Endometrium (tissue), 2 donors: ENCODE measurements at regions not wholly inside any gene's neighbourhood (a gene's known extent, or its start where the extent isn't known, plus 50 kb on each side); places are given as distances from the start of the nearest gene placed in this dataset.

Source experiments
- FAIRE-seq: peaks from 2 replicates; lab custom pipeline; 2012; peaks lifted over from hg19 to GRCh38; lab: Jason Lieb, UNC
- donor health status: control.
- donor health status: control.

GRCh38 chr5:61738446-61738845, 406.4 kb downstream of the ZSWIM6 start:
- FAIRE-seq: no peak

GRCh38 chr5:61744690-61745619, 412.9 kb downstream of the ZSWIM6 start:
- FAIRE-seq: no peak

- no peak for FAIRE-seq
These were observed 414.9 kb downstream of the ZSWIM6 start for GRCh38 chr5:61746831-61747575.

- no peak for FAIRE-seq
These were observed 416.1 kb downstream of the ZSWIM6 start for GRCh38 chr5:61748121-61748520.

- FAIRE-seq: no peak
These were observed 416.6 kb downstream of the ZSWIM6 start for GRCh38 chr5:61748651-61749050.

GRCh38 chr5:61752588-61752987, 420.5 kb downstream of the ZSWIM6 start:
- no peak for FAIRE-seq

GRCh38 chr5:61754792-61755191, 422.7 kb downstream of the ZSWIM6 start:
- FAIRE-seq: no peak

GRCh38 chr5:61755726-61756222, 423.7 kb downstream of the ZSWIM6 start:
- FAIRE-seq: no peak

GRCh38 chr5:61758711-61759110, 426.7 kb downstream of the ZSWIM6 start:
- no peak for FAIRE-seq

- no peak for FAIRE-seq
These were observed 433.4 kb downstream of the ZSWIM6 start for GRCh38 chr5:61765471-61765870.

GRCh38 chr5:61766141-61766540, 434.1 kb downstream of the ZSWIM6 start:
- FAIRE-seq: no peak

GRCh38 chr5:61767231-61768080, 435.4 kb downstream of the ZSWIM6 start:
- FAIRE-seq: no peak

- no peak for FAIRE-seq
These were observed 436.7 kb downstream of the ZSWIM6 start for GRCh38 chr5:61768692-61769281.

GRCh38 chr5:61771062-61771461, 439.0 kb downstream of the ZSWIM6 start:
- no peak for FAIRE-seq

- FAIRE-seq: no peak
These were observed 439.8 kb downstream of the ZSWIM6 start for GRCh38 chr5:61771808-61772207.

GRCh38 chr5:61775901-61776300, 443.8 kb downstream of the ZSWIM6 start:
- no peak for FAIRE-seq

- FAIRE-seq: no peak
These were observed 445.2 kb downstream of the ZSWIM6 start for GRCh38 chr5:61777292-61777691.

- no peak for FAIRE-seq
These were observed 447.7 kb downstream of the ZSWIM6 start for GRCh38 chr5:61779743-61780142.

GRCh38 chr5:61783481-61783880, 451.4 kb downstream of the ZSWIM6 start:
- no peak for FAIRE-seq

GRCh38 chr5:61784341-61784740, 452.3 kb downstream of the ZSWIM6 start:
- no peak for FAIRE-seq

- FAIRE-seq: no peak
These were observed 456.5 kb downstream of the ZSWIM6 start for GRCh38 chr5:61788548-61788947.

- FAIRE-seq: no peak
These were observed 457.9 kb downstream of the ZSWIM6 start for GRCh38 chr5:61790007-61790406.
